Tibial nerve (tissue), 4 donors: ENCODE measurements at regions not wholly inside any gene's neighbourhood (a gene's known extent, or its start where the extent isn't known, plus 50 kb on each side); places are given as distances from the start of the nearest gene placed in this dataset.

Experiments
- EP300 ChIP-seq, 2 donors: sonication (generic); formaldehyde crosslinking; IDR thresholded peaks; one replicate each; pipeline ENCODE4 v1.6.1; 2017; ENCODE audit warnings: antibody characterized with exemption in 2 of 2, mild to moderate bottlenecking in 1 of 2
- TF ChIP-seq, protein P1 (sequence below), 5 experiments: fragments of 200-600 bp in 3 of 5; fragments of 450-650 bp in 2 of 5; sonication (generic) in 3 of 5; IDR thresholded peaks; one replicate each; pipeline ENCODE4 v1.5.1; 2016 to 2019; ENCODE audit warnings: antibody characterized with exemption in 5 of 5, mild to moderate bottlenecking in 3 of 5, moderate library complexity in 2 of 5

- TF ChIP-seq EP300 (IDR thresholded peaks at IDR 0.05), result no peak
- TF ChIP-seq, protein P1, sequence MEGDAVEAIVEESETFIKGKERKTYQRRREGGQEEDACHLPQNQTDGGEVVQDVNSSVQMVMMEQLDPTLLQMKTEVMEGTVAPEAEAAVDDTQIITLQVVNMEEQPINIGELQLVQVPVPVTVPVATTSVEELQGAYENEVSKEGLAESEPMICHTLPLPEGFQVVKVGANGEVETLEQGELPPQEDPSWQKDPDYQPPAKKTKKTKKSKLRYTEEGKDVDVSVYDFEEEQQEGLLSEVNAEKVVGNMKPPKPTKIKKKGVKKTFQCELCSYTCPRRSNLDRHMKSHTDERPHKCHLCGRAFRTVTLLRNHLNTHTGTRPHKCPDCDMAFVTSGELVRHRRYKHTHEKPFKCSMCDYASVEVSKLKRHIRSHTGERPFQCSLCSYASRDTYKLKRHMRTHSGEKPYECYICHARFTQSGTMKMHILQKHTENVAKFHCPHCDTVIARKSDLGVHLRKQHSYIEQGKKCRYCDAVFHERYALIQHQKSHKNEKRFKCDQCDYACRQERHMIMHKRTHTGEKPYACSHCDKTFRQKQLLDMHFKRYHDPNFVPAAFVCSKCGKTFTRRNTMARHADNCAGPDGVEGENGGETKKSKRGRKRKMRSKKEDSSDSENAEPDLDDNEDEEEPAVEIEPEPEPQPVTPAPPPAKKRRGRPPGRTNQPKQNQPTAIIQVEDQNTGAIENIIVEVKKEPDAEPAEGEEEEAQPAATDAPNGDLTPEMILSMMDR (IDR thresholded peaks at IDR 0.05), result peak in 2 of 5 experiments; percentile 10 to 20
These were observed 1352.9 kb downstream of the TMEM121 start for GRCh38 chr14:106879241-106879640.
